ENCODE measurements at regions not wholly inside any gene's neighbourhood (a gene's known extent, or its start where the extent isn't known, plus 50 kb on each side); places are given as distances from the start of the nearest gene placed in this dataset.

- no peak for TF ChIP-seq CHD7 (IDR thresholded peaks at IDR 0.05; ENCODE audit: insufficient replicate concordance, low read length)
- TF ChIP-seq SP4 (IDR thresholded peaks at IDR 0.05; ENCODE audit: low read length) = no peak
- no peak for TF ChIP-seq CBX5 (IDR thresholded peaks at IDR 0.05; ENCODE audit: low read depth, low read length)
- no peak for TF ChIP-seq NANOG (IDR thresholded peaks at IDR 0.05; ENCODE audit: insufficient read depth, low read depth, low read length, poor library complexity, severe bottlenecking)
- no peak for TF ChIP-seq ASH2L (IDR thresholded peaks at IDR 0.05; ENCODE audit: low read length)
- TF ChIP-seq EP300 (IDR thresholded peaks at IDR 0.05; ENCODE audit: borderline replicate concordance in 1 of 2, low read depth in 2 of 2, low read length in 2 of 2) = no peak
- no peak for TF ChIP-seq SIX5 (IDR thresholded peaks at IDR 0.05; ENCODE audit: low read depth, low read length)
- no peak for TF ChIP-seq HDAC2 (IDR thresholded peaks at IDR 0.05; ENCODE audit: borderline replicate concordance in 1 of 2, low read depth in 2 of 2, low read length in 2 of 2)
- no peak for TF ChIP-seq RFX5 (IDR thresholded peaks at IDR 0.05; ENCODE audit: borderline replicate concordance, low read depth, low read length)
- no peak for TF ChIP-seq CREB1 (IDR thresholded peaks at IDR 0.05)
- TF ChIP-seq JUND (IDR thresholded peaks at IDR 0.05; ENCODE audit: low read length) = no peak
Measured at GRCh38 chr10:30701451-30702173, 72.1 kb upstream of the LYZL2 start (continued).

Data from H1 (cell line).